HG02678 (cell line): ENCODE measurements at regions not wholly inside any gene's neighbourhood (a gene's known extent, or its start where the extent isn't known, plus 50 kb on each side); places are given as distances from the start of the nearest gene placed in this dataset.

Experiments used
- ATAC-seq: cut with Tn5 transposase; IDR thresholded peaks from one replicate; pipeline ENCODE4 v1.9.1; 2021; ENCODE audit warnings: mild to moderate bottlenecking, moderate library complexity; ENCODE audit not compliant: unreplicated experiment

- no peak for ATAC-seq
Observed at GRCh38 chr2:8485736-8486135, 196.1 kb upstream of the ID2 start.

GRCh38 chr2:8486141-8486540 is 195.7 kb upstream of the ID2 start:
- no peak for ATAC-seq

GRCh38 chr2:8487461-8487932 is 194.4 kb upstream of the ID2 start:
- ATAC-seq, result peak; percentile 18

GRCh38 chr2:8488001-8488738 is 193.7 kb upstream of the ID2 start:
- ATAC-seq, result peak; percentile 84

- no peak for ATAC-seq
Observed at GRCh38 chr2:8489221-8489620, 192.6 kb upstream of the ID2 start.

- no peak for ATAC-seq
Observed at GRCh38 chr2:8489751-8490150, 192.1 kb upstream of the ID2 start.

GRCh38 chr2:8490166-8490721 is 191.6 kb upstream of the ID2 start:
- ATAC-seq, result no peak

GRCh38 chr2:8491296-8492027 is 190.4 kb upstream of the ID2 start:
- no peak for ATAC-seq

- ATAC-seq, result no peak
Observed at GRCh38 chr2:8494151-8494550, 187.7 kb upstream of the ID2 start.

GRCh38 chr2:8494589-8494988 is 187.3 kb upstream of the ID2 start:
- no peak for ATAC-seq

GRCh38 chr2:8495189-8495989 is 186.5 kb upstream of the ID2 start:
- ATAC-seq, result no peak

- no peak for ATAC-seq
Observed at GRCh38 chr2:8496079-8496478, 185.8 kb upstream of the ID2 start.

GRCh38 chr2:8496617-8497016 is 185.2 kb upstream of the ID2 start:
- ATAC-seq, result no peak

GRCh38 chr2:8498994-8499393 is 182.9 kb upstream of the ID2 start:
- ATAC-seq, result no peak

- no peak for ATAC-seq
Observed at GRCh38 chr2:8500124-8501054, 181.5 kb upstream of the ID2 start.

- ATAC-seq, result no peak
Observed at GRCh38 chr2:8501061-8501720, 180.7 kb upstream of the ID2 start.

GRCh38 chr2:8502316-8502715 is 179.5 kb upstream of the ID2 start:
- ATAC-seq, result no peak

GRCh38 chr2:8505311-8505920 is 176.4 kb upstream of the ID2 start:
- no peak for ATAC-seq

- ATAC-seq, result no peak
Observed at GRCh38 chr2:8506746-8507145, 175.1 kb upstream of the ID2 start.
